GM20431 (cell line): ENCODE measurements at regions not wholly inside any gene's neighbourhood (a gene's known extent, or its start where the extent isn't known, plus 50 kb on each side); places are given as distances from the start of the nearest gene placed in this dataset.
"Not testable (repeated sequence)": the region's sequence is repeated elsewhere in the genome, so short reads cannot be mapped to it uniquely, and the experiment has no call there.

ENCODE experiments used
- in situ Hi-C: fragments of 300-500 bp; cut with MseI, MboI; formaldehyde crosslinking; loops from one replicate; pipeline ENCODE4 v1.15.0; 2020; ENCODE audit warnings: low sequenced_read_pairs; ENCODE audit not compliant: unreplicated experiment

DNA sequence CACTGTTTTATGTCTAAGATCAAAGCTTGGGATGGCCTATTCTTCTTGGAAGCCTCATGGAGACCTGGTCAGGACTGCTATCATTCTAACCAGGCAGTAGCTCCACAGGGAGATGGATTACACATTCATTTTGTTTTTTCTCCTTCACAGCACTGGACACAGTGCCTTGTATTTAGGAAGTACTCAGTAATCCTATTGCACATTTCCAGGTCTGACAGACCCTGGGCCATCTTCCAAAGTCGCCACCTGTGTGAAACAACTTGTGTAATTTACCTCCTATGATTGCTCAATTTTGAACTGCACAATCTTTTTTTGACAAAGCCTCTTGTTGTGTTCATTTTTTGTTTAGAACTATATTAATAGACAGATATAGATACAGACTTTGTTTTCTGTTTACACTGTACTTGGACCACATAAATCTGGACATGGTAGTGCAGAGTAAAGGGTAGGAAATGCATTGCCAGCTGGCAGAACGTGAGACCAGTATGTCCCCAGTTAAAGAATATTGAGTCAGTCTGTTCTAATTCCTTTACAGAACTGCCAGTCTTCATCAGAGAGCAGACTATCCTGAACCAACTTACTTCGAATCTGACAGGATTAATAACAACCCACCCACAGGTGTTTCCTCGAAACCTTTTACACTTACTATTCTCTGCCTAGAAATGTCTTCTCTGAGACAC, 277.8 kb upstream of the CYRIA start:
- in situ Hi-C loops: no loop called here

DNA sequence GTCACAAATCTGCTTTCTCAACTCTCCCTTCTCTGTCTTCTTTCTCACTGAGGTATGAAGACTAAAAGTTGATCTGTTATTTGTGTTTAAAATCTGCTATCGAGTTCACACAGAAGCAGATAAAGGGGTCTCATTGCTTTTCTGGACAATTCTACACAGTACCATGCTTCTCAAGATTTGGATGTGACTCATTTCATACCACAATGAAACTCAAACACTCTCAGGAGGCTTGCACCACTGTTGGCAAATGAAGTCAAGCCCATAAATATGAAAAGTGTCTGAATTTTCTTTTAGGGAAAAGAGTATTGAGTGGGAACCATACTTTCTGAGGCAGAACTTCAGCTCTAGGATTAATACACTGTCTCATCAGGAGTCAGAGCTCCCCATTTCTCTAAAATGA, 274.6 kb upstream of the CYRIA start:
- in situ Hi-C loops: no loop called here

DNA sequence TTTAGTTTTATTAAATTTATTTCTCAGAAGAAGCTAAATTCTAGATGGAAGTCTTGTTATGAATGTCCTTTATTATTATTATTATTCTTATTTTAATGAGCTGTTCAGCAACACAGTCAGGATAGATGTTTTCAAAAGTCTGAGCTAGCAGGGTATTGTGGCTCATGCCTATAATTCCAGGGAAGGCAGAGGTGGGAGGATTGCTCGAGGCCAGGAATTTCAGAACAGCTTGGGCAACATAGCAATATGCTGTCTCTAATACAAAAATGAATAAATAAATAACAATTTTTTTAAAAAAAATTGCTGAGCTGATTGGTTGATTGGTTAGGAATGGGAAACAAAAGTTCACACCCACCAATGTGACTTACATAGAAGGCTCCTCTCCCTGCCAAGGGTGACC, 274.1 kb upstream of the CYRIA start:
- in situ Hi-C loops: no loop called here

DNA sequence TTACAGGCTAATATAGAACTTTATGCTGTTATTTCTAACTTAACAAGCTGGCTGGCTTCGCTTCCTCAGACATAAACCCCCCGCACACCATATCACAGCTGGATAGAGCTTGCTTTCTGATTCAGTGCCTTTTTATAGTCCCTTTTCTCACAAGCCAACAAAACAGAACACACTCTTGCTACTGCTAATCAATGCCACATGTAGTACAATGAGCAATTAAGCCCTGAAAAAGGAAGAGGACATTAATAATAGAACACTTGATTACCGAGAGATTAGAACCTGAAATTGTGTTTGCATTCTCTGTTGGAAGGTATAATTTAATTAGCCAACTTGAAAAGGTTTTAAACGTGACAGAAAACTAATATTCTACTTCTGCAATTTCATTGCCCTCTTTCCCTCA, 267.7 kb upstream of the CYRIA start:
- in situ Hi-C loops: no loop called here

DNA sequence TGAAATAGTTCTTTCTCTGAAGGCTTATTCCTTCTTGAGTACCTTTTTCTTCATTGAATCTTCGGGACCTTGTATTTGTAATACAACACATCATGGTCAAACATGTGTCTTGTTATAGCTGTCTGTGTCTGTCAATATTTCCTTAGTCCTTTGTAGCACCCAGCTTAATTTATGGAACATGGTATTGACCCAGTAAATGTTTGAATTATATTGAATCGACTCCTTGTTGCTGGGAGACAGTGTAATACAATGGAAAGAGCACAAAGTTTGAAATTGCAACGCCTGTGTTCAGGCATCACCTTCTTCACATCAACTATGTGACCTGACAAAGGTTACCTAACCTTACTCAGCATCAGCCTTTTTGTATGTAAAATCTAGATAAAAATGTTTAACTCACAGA, 267.2 kb upstream of the CYRIA start:
- in situ Hi-C loops: no loop called here

DNA sequence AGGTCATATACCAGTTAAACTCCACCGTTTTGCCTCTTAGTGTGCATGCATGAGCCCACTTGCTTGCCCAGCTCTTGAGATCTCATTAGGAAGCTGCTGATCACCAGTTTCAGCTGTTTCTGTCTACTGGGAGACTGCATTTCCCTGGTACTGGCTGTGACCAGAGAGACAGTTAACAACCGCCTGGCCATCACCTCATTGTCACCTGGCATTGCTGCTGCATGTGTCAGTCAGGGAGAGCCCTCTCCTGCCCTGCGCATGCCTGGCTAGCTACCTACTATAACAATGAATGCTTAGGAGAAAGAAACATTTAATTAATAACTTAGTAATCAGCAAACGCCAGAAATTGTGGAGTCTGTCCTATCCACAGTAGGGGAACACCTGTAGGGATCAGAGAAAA, 265.8 kb upstream of the CYRIA start:
- in situ Hi-C loops: no loop called here

DNA sequence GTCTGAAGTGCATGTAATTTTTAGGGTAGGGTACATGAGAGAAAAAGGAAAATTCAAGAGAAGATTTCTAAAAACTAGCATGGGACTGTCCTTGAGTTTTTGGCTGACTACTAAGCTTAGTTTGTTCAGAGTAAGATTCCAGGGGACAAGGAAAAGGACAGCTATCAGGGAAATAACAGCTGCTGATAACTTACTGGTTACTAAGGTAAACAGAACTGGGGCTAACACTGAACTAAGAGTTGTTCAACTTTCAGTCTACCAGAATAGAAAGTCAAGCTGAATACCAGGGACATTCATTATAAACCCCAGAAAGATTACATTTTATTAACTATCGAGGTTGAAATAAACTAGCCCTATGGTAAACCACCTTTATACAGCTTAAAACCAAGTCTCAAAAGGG, 261.8 kb upstream of the CYRIA start:
- in situ Hi-C loops: no loop called here

DNA sequence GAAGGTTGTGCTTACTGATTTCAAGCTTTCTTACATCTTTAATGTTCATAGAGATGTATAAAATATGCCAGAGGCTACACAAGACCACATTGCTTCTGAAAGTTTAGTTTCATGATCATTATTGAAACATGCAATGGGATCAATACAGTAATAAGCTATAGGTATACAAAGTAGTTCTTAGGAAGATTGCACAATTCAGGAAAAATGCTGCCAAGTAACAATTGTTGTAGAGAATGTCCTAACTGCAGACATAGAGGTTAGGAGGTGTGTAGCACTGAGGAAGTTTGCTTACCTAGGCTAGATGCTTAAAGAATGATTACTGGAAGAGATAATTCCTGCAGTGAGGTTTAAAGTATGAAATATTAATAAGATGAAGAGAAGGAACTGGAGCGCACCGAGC, 259.5 kb upstream of the CYRIA start:
- in situ Hi-C loops: no loop called here

DNA sequence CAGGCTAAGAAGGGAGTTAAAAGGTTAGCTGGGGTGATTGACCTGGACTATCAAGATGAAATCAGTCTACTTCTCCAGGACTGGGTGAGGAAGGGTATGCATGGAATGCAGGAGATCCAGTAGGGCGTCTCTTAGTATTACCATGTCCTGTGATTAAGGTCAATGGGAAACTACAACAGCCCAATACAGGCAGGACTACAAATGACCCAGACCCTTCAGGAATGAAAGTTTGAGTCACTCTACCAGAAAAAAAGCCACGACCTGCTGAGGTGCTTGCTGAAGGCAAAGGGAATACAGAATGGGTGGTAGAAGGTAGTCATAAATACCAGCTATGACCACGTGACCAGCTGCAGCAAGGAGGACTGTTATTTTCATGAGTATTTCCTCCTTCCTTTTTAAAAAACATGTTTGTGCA, 249.7 kb upstream of the CYRIA start:
- in situ Hi-C loops: not testable (repeated sequence)

DNA sequence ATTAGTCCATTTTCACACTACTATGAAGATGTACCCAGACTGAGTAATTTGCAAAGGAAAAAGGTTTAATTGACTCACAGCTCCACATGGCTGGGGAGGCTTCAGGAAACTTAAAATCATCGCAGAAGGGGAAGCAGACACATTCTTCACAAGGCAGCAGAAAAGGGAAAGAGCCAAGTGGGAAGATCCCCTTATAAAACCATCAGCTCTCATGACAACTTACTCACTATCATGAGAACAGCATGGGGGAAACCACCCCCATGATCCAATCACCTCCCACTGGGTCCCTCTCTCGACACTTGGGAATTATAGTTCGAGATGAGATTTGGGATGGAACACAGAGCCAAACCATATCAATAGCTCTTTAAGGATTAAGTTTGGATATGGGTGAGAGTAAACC, 246.1 kb upstream of the CYRIA start:
- in situ Hi-C loops: no loop called here

DNA sequence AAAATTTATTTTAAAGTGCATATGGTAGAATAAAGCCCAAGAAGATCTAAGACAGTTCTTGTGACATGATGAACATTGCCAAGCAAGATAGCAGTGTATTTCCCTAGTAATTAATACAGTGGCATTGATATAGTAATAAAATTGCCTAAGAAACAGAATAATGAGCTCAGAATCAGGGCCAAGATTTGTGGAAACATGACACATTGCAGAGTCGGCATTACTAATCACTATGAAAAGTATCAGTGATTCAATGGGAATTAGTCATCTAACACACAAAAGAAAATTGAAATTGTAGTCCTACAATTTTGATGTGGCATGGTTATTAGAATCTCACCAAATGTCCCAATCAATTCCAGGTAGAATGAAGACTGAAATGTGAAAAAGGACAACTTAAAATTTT, 243.0 kb upstream of the CYRIA start:
- in situ Hi-C loops: no loop called here

DNA sequence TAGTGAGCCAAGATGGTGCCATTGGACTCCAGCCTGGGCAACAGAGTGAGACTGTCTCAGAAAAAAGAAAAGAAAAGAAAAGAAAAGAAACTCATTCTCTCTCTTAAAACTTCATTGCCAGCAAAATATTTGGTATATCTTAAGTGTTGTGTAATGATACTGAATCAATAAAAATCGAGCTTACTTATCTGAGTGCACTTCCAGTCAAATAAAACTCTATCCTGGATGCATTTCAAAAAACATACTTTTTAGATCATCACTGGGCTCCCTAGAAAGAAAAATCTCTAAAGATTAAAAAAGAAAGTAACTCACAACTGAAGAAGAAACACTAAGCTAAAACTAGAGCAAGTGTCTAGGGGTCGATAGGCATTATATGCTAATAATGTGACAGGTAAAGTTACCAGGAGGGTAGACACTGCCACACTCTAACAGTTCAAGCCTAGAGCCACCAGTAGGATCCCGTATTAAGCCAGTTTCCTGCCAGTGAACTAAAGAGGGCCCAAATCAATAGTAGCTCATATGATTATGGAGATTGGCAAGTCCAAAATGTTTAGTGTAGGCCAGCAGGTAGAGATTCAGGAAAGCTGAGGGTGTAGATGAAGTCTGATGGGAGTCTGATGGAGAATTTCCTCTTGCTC, 242.1 kb upstream of the CYRIA start:
- in situ Hi-C loops: no loop called here

DNA sequence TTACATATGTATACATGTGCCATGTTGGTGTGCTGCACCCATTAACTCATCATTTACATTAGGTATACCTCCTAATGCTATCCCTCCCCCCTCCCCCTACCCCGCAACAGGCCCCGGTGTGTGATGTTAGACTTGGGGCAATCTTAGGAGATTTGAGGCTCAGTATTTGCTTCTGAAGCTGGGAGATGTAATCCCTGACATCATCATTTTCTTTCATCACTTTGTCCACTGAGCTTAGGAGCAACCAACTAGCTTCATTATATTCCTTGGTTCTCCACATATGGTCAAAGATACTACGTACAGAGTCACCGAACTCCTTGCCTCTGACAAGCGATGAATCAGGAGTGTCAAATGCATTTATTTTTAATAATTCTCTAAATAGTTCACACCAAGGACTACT, 239.7 kb upstream of the CYRIA start:
- in situ Hi-C loops: not testable (repeated sequence)

DNA sequence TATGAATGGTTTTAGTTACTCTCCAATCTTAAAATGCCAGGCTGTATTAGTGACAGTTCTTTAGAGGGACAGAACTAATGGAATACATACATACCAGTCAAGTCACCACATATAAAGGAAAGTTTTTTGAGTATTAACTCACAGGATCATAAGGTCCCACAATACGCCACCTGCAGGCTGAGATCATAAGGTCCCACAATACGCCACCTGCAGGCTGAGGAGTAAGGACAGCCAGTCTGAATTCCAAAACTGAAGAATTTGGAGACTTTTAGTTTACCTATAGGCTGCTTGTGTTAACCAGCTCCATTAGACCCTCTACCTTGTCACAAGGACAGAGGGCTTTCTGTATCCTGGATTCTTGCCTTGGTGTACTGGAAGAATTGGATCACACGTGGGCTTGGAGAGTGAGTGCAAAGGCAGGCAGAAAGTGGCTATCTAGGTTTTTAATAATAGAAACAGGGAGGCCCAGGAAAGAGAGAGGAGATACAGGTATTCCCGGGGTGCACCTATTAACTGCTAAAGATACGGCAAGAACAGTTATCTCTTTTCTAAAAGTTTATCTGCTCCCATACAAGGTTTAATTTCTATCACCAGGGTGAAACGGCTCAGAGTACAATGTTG, 234.9 kb upstream of the CYRIA start:
- in situ Hi-C loops: no loop called here

DNA sequence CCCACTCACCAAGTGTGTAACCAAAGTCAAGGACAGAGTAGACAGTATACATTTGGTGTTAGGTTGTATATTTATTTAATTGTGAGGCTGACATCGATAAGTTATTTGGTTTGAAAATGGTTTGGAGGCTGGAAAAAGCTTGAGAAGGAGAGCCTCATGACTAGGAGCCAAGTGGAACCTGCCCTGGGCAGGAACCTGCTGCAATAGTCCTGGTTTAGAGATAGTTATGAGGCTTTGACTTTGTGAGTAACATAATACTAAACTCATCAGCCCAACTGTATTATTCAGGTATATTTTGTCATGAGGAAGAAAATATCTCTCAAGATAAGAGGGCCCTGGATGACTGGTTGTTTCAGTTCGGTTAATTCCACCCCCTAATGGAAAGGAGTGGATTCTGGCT, 234.3 kb upstream of the CYRIA start:
- in situ Hi-C loops: no loop called here

DNA sequence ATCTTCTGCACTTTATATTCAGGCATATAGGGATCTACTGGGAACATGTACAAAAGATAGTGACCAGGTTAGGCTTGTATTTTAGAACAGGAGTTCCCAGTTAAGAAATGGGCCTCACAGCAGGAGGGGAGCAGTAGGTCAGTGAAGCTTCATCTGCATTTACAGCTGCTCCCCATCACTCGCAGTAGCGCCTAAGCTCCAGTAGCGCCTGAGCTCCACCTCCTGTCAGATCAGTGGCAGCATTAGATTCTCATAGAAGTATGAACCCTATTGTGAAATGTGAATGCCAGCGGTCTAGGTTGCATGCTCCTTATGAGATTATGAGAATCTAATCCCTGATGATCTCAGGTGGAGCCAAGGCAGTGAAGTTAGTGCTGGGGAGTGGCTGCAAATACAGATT, 224.4 kb upstream of the CYRIA start:
- in situ Hi-C loops: no loop called here

DNA sequence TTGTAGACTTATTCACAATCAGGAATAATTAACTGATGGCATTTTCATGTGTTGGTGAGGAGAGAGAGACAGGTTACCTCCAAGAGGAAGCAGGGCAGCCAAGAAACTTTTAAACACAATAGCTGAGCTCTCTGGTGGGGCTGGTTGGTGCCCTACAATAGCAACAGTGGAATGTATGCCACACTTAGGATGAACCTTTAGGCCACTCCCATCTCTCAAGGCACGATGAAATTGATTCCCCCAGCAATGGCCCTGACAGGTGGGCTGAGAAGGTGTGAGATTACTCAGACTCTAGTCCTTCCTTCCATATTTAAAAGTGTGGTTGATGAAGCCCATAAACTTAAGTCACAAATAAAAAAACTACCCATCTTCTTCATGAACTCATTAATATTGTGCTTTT, 219.4 kb upstream of the CYRIA start:
- in situ Hi-C loops: no loop called here

DNA sequence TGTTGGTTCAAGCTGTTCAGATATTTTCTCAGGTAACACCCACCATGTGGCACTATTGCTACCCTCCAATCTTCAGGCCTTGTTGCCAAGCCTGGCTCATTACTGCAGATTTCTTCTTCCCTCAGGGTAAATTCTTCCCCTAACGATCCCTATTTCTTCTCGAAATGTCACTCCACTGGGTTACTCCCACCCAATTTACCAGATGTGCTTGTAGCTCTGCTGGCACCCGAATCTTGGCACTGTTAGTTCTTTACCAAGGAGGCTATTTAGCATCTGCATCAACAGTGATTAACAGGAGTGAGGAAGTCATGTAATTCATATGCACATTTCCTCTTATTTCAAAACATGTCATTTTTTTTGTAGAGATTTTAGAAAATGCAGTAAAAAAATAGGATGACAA, 217.1 kb upstream of the CYRIA start:
- in situ Hi-C loops: no loop called here

DNA sequence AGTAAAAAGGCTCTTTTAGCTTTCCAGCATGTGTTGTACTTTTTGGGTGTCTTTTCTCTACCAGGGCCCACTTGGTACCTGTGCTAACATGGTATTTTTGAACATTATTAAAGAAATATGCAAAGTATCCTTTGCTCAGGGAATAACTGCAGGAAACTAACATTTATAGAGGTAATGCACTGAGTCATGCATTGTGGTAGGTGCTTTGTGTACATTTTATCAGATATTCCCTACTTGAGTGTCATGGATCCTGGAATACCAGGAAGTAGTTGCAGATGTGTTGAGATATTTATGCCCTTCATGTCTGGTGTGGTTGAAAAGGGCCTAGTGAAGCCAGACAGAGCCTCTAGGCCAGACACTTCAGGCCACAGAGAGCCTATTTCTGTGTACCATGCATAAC, 215.5 kb upstream of the CYRIA start:
- in situ Hi-C loops: no loop called here

DNA sequence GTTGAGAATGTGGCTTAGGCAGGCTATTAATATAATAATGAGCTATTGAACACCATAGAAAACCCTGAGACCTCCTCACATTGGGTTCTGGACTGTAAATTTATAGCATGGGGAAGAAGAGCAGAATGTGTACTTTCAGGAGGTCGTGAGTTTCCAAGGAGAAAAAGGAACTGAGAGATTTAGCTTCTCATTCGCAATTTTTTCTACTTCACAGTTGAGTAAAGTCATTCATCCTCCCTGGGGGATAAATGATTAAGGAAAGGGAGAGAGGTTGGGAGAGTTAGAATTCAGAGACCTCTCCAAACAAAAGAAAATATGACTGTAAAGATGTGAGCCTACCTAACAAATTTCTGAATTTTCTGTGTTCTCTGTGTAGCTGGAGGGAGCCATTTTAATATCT, 205.8 kb upstream of the CYRIA start:
- in situ Hi-C loops: no loop called here

DNA sequence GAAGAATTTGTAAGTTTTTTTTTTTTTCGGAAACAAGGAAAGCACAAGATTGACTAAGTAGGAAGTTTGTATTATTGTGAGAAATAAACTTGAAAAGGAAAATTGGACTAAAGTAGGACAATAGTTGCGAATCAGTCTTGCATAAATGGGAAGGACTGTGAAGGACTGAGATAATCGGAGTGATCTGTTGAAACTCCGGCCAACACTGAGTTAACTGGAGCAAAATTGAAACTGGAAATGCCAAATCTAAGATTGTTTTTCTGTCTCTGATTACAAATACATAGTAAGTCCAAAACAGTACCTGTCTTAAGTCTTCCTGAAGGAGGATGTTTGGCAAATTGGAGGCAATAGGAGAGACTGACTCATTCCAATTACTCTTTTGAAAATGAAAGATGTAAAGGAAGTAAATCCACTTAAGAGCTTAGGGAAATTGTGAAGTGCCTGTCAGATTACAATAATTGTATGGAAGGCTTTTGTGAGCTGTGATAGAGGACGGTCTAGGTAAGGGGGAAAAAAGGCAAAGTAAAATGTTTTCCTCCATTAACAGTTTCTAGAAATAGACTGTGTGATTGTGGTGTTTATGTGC, 204.9 kb upstream of the CYRIA start:
- in situ Hi-C loops: no loop called here
